Trophoblast cell (in vitro differentiated cells and primary cell): ENCODE measurements at regions not wholly inside any gene's neighbourhood (a gene's known extent, or its start where the extent isn't known, plus 50 kb on each side); places are given as distances from the start of the nearest gene placed in this dataset.
A peak's percentile ranks its signal among the peaks of the same experiment; 100 is the strongest.

Experiments used
- DNase-seq, 2 donors: peaks; one replicate each; pipeline ENCODE4 v3.0.0-alpha.2; 2016
- H2AFZ ChIP-seq: 2 replicates; pipeline ENCODE4 v1.6.1; 2013; ENCODE audit warnings: low read length, moderate library complexity, mild to moderate bottlenecking; ENCODE audit not compliant: insufficient read depth, poor library complexity
- H2AK5ac ChIP-seq: 2 replicates; pipeline ENCODE4 v1.6.1; 2013; ENCODE audit warnings: mild to moderate bottlenecking, low read length
- H2BK120ac ChIP-seq: 2 replicates; pipeline ENCODE4 v1.6.1; 2013; ENCODE audit warnings: low read length, mild to moderate bottlenecking, moderate library complexity; ENCODE audit not compliant: insufficient read depth, poor library complexity
- H2BK12ac ChIP-seq: 2 replicates; pipeline ENCODE4 v1.6.1; 2013; ENCODE audit warnings: mild to moderate bottlenecking, low read length, moderate library complexity
- H2BK5ac ChIP-seq: 2 replicates; pipeline ENCODE4 v1.6.1; 2013; ENCODE audit warnings: low read length, low read depth, moderate library complexity, mild to moderate bottlenecking; ENCODE audit not compliant: poor library complexity
- H3K14ac ChIP-seq: 2 replicates; pipeline ENCODE4 v1.6.1; 2013; ENCODE audit warnings: mild to moderate bottlenecking, low read length
- H3K18ac ChIP-seq: 2 replicates; pipeline ENCODE4 v1.6.1; 2013; ENCODE audit warnings: mild to moderate bottlenecking, low read length
- H3K23ac ChIP-seq: 2 replicates; pipeline ENCODE4 v1.6.1; 2013; ENCODE audit warnings: low read length
- H3K27ac ChIP-seq: 2 replicates; pipeline ENCODE4 v1.5.1; 2013; ENCODE audit warnings: low read depth, mild to moderate bottlenecking, inconsistent platforms, low read length, moderate library complexity
- H3K27me3 ChIP-seq: 2 replicates; pipeline ENCODE4 v1.6.1; 2013; ENCODE audit warnings: inconsistent platforms, mild to moderate bottlenecking, low read length, moderate library complexity; ENCODE audit not compliant: insufficient read depth
- H3K36me3 ChIP-seq, 2 experiments: 1 replicate in 1 of 2; 2 replicates in 1 of 2; pipeline ENCODE4 v1.6.1; 2013; ENCODE audit warnings: low read length in 2 of 2, mild to moderate bottlenecking in 2 of 2, moderate library complexity in 1 of 2; ENCODE audit not compliant: insufficient read depth in 2 of 2, control insufficient read depth in 1 of 2
- H3K4ac ChIP-seq: 2 replicates; pipeline ENCODE4 v1.6.1; 2013; ENCODE audit warnings: low read depth, mild to moderate bottlenecking, low read length, moderate library complexity
- H3K4me1 ChIP-seq, 2 experiments: 1 replicate in 1 of 2; 2 replicates in 1 of 2; pipeline ENCODE4 v1.6.1; 2013; ENCODE audit warnings: low read length in 2 of 2, mild to moderate bottlenecking in 2 of 2, moderate library complexity in 1 of 2; ENCODE audit not compliant: insufficient read depth in 2 of 2, control insufficient read depth in 1 of 2
- H3K4me2 ChIP-seq: 2 replicates; pipeline ENCODE4 v1.6.1; 2013; ENCODE audit warnings: inconsistent platforms, mild to moderate bottlenecking, low read length, moderate library complexity
- H3K4me3 ChIP-seq: 2 replicates; pipeline ENCODE4 v1.5.1; 2013; ENCODE audit warnings: mild to moderate bottlenecking, low read depth, low read length, inconsistent platforms
- H3K79me1 ChIP-seq: one replicate; pipeline ENCODE4 v1.6.1; 2013; ENCODE audit warnings: low read length
- H3K79me2 ChIP-seq: 2 replicates; pipeline ENCODE4 v1.6.1; 2013; ENCODE audit warnings: low read length, mild to moderate bottlenecking; ENCODE audit not compliant: control insufficient read depth, insufficient read depth, poor library complexity
- H3K9ac ChIP-seq: 2 replicates; pipeline ENCODE4 v1.6.1; 2013; ENCODE audit warnings: mild to moderate bottlenecking, low read length
- H3K9me3 ChIP-seq: 2 replicates; pipeline ENCODE4 v1.6.1; 2013; ENCODE audit warnings: low read depth, mild to moderate bottlenecking, control low read depth, inconsistent platforms, low read length; ENCODE audit not compliant: insufficient read depth
- H4K12ac ChIP-seq: 2 replicates; pipeline ENCODE4 v1.6.1; 2013; ENCODE audit warnings: low read depth, mild to moderate bottlenecking, low read length, moderate library complexity
- H4K8ac ChIP-seq: 2 replicates; pipeline ENCODE4 v1.6.1; 2013; ENCODE audit warnings: low read depth, mild to moderate bottlenecking, low read length, moderate library complexity
- H4K91ac ChIP-seq: one replicate; pipeline ENCODE4 v1.6.1; 2013; ENCODE audit warnings: low read depth, mild to moderate bottlenecking, low read length, moderate library complexity
- WGBS: extraction: QIAGEN DNeasy Blood & Tissue Kit; methylation state at CpG from one replicate; pipeline ENCODE4 v1.1.7; 2013; ENCODE audit warnings: missing lambda C conversion rate; ENCODE audit not compliant: insufficient read length, insufficient coverage; ENCODE audit errors: extremely low coverage; 5-methylcytosine and 5-hydroxymethylcytosine counted together

GRCh38 chr10:3295582-3296151 lies 123.1 kb upstream of the PITRM1 start:
- H3K4me3 ChIP-seq, result peak overlapping the region; percentile 47
- H4K12ac ChIP-seq, result no peak overlapping the region
- H3K27ac ChIP-seq, result no peak overlapping the region
- H2BK5ac ChIP-seq, result no peak overlapping the region
- no peaks in the 10 kb centered on the region for H3K79me1 ChIP-seq
- H3K23ac ChIP-seq, result no peak overlapping the region
- H4K91ac ChIP-seq, result no peak overlapping the region
- no peak overlapping the region for H2AFZ ChIP-seq
- H3K14ac ChIP-seq, result no peak overlapping the region
- H3K4me1 ChIP-seq, result peaks cover 0 to 2% of the 10 kb centered on the region in 2 experiments
- peaks cover 4% of the 10 kb centered on the region for H3K9me3 ChIP-seq
- no peak overlapping the region for H3K18ac ChIP-seq
- H3K4me2 ChIP-seq, result no peak overlapping the region
- H4K8ac ChIP-seq, result no peak overlapping the region
- no peak overlapping the region for H2AK5ac ChIP-seq
- no peaks in the 10 kb centered on the region for H3K36me3 ChIP-seq
- no peak overlapping the region for H3K9ac ChIP-seq
- no peak overlapping the region for H2BK12ac ChIP-seq
- WGBS, result no CpG with 5 or more reads among the region's 14 CpGs
- peak; percentile 56 to 73 for DNase-seq
- H3K79me2 ChIP-seq, result no peaks in the 10 kb centered on the region
- H3K4ac ChIP-seq, result no peak overlapping the region
- no peaks in the 10 kb centered on the region for H3K27me3 ChIP-seq
- no peak overlapping the region for H2BK120ac ChIP-seq

- Histone ChIP-seq H2BK120ac (no peak overlapping the region), H3K79me2 (no peaks in the 10 kb centered on the region), H4K8ac (no peak overlapping the region), H4K91ac (no peak overlapping the region), H2AFZ (no peak overlapping the region), H3K4me3 (no peak overlapping the region), H2BK5ac (no peak overlapping the region), H3K36me3 (no peaks in the 10 kb centered on the region), H3K79me1 (no peaks in the 10 kb centered on the region), H2AK5ac (no peak overlapping the region), H3K23ac (no peak overlapping the region), H3K18ac (no peak overlapping the region), H3K9me3 (peaks cover 4% of the 10 kb centered on the region), H3K4me1 (peaks cover 0 to 2% of the 10 kb centered on the region in 2 experiments), H3K27ac (no peak overlapping the region), H3K4ac (no peak overlapping the region), H3K9ac (no peak overlapping the region), H4K12ac (no peak overlapping the region), H3K27me3 (no peaks in the 10 kb centered on the region), H3K14ac (no peak overlapping the region), H2BK12ac (no peak overlapping the region), H3K4me2 (no peak overlapping the region)
- WGBS, result no CpG with 5 or more reads among the region's 14 CpGs
- no peak for DNase-seq
These were observed 122.5 kb upstream of the PITRM1 start for GRCh38 chr10:3294919-3295581.

GRCh38 chr10:3293581-3294431 lies 121.2 kb upstream of the PITRM1 start:
- H4K12ac ChIP-seq, result no peak overlapping the region
- no peaks in the 10 kb centered on the region for H3K27me3 ChIP-seq
- no peak overlapping the region for H2BK120ac ChIP-seq
- no peak overlapping the region for H3K9ac ChIP-seq
- H2BK5ac ChIP-seq, result no peak overlapping the region
- H2BK12ac ChIP-seq, result no peak overlapping the region
- no peak overlapping the region for H3K18ac ChIP-seq
- no peak overlapping the region for H2AFZ ChIP-seq
- no peaks in the 10 kb centered on the region for H3K79me1 ChIP-seq
- H3K4me1 ChIP-seq, result peaks cover 0 to 2% of the 10 kb centered on the region in 2 experiments
- peaks cover 5% of the 10 kb centered on the region for H3K9me3 ChIP-seq
- no peak overlapping the region for H4K8ac ChIP-seq
- no peaks in the 10 kb centered on the region for H3K79me2 ChIP-seq
- no peak overlapping the region for H4K91ac ChIP-seq
- no peak overlapping the region for H3K4me2 ChIP-seq
- H3K4ac ChIP-seq, result no peak overlapping the region
- H2AK5ac ChIP-seq, result peak overlapping the region; percentile 67
- H3K36me3 ChIP-seq, result no peaks in the 10 kb centered on the region
- peak overlapping the region; percentile 37 for H3K14ac ChIP-seq
- DNase-seq, result no peak
- no peak overlapping the region for H3K4me3 ChIP-seq
- no peak overlapping the region for H3K27ac ChIP-seq
- no peak overlapping the region for H3K23ac ChIP-seq
- no CpG with 5 or more reads among the region's 19 CpGs for WGBS

GRCh38 chr10:3292636-3293035 lies 120.1 kb upstream of the PITRM1 start:
- Histone ChIP-seq H4K8ac (no peak overlapping the region), H3K79me2 (no peaks in the 10 kb centered on the region), H2BK12ac (no peak overlapping the region), H2BK5ac (no peak overlapping the region), H3K9me3 (peaks cover 3% of the 10 kb centered on the region), H2AFZ (no peak overlapping the region), H3K9ac (no peak overlapping the region), H3K18ac (no peak overlapping the region), H3K23ac (no peak overlapping the region), H2AK5ac (no peak overlapping the region), H3K36me3 (no peaks in the 10 kb centered on the region), H3K79me1 (no peaks in the 10 kb centered on the region), H2BK120ac (no peak overlapping the region), H4K91ac (no peak overlapping the region), H3K4me2 (no peak overlapping the region), H3K27ac (no peak overlapping the region), H4K12ac (no peak overlapping the region), H3K27me3 (no peaks in the 10 kb centered on the region), H3K4me3 (no peak overlapping the region), H3K4ac (no peak overlapping the region), H3K4me1 (peaks cover 0 to 2% of the 10 kb centered on the region in 2 experiments), H3K14ac (no peak overlapping the region)
- peak; percentile 56 to 71 for DNase-seq
- no CpG with 5 or more reads among the region's 8 CpGs for WGBS
